ENCODE measurements at regions not wholly inside any gene's neighbourhood (a gene's known extent, or its start where the extent isn't known, plus 50 kb on each side); places are given as distances from the start of the nearest gene placed in this dataset.

GRCh38 chr1:194214735-194215134, 1028.3 kb upstream of the B3GALT2 start:
- TF ChIP-seq, protein P1, sequence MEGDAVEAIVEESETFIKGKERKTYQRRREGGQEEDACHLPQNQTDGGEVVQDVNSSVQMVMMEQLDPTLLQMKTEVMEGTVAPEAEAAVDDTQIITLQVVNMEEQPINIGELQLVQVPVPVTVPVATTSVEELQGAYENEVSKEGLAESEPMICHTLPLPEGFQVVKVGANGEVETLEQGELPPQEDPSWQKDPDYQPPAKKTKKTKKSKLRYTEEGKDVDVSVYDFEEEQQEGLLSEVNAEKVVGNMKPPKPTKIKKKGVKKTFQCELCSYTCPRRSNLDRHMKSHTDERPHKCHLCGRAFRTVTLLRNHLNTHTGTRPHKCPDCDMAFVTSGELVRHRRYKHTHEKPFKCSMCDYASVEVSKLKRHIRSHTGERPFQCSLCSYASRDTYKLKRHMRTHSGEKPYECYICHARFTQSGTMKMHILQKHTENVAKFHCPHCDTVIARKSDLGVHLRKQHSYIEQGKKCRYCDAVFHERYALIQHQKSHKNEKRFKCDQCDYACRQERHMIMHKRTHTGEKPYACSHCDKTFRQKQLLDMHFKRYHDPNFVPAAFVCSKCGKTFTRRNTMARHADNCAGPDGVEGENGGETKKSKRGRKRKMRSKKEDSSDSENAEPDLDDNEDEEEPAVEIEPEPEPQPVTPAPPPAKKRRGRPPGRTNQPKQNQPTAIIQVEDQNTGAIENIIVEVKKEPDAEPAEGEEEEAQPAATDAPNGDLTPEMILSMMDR (IDR thresholded peaks at IDR 0.05), result no peak
- no peak for TF ChIP-seq POLR2A (IDR thresholded peaks at IDR 0.05)
- TF ChIP-seq EP300 (IDR thresholded peaks at IDR 0.05), result no peak
- Histone ChIP-seq H3K4me1 (no peaks in the 10 kb centered on the region), H3K9me3 (no peaks in the 10 kb centered on the region), H3K27me3 (no peaks in the 10 kb centered on the region), H3K36me3 (no peaks in the 10 kb centered on the region), H3K4me3 (no peak overlapping the region), H3K27ac (no peak overlapping the region)
- DNase-seq (ENCODE audit: low spot score in 2 of 2), result no peak
- WGBS, 2 donors, result 92 to 94% methylated on average over 3 of the region's 3 CpGs

- H3K9me3 ChIP-seq, result no peaks in the 10 kb centered on the region
- DNase-seq (ENCODE audit: low spot score in 2 of 2), result no peak
- no peaks in the 10 kb centered on the region for H3K27me3 ChIP-seq
- H3K27ac ChIP-seq, result no peak overlapping the region
- no peaks in the 10 kb centered on the region for H3K4me1 ChIP-seq
- H3K4me3 ChIP-seq, result no peak overlapping the region
- TF ChIP-seq POLR2A (IDR thresholded peaks at IDR 0.05), result no peak
- TF ChIP-seq, protein P1 (IDR thresholded peaks at IDR 0.05), result no peak
- TF ChIP-seq EP300 (IDR thresholded peaks at IDR 0.05), result no peak
- H3K36me3 ChIP-seq, result no peaks in the 10 kb centered on the region
These were observed 1023.5 kb upstream of the B3GALT2 start for GRCh38 chr1:194209920-194210319.

GRCh38 chr1:194208674-194209073, 1022.3 kb upstream of the B3GALT2 start:
- H3K27ac ChIP-seq, result no peak overlapping the region
- no peaks in the 10 kb centered on the region for H3K9me3 ChIP-seq
- no peaks in the 10 kb centered on the region for H3K27me3 ChIP-seq
- H3K4me3 ChIP-seq, result no peak overlapping the region
- TF ChIP-seq, protein P1 (IDR thresholded peaks at IDR 0.05), result no peak
- no peak for TF ChIP-seq EP300 (IDR thresholded peaks at IDR 0.05)
- TF ChIP-seq POLR2A (IDR thresholded peaks at IDR 0.05), result no peak
- H3K4me1 ChIP-seq, result no peaks in the 10 kb centered on the region
- WGBS, 2 donors, result 91 to 92% methylated on average over 1 of the region's 1 CpG
- H3K36me3 ChIP-seq, result no peaks in the 10 kb centered on the region
- no peak for DNase-seq (ENCODE audit: low spot score in 2 of 2)

- no peaks in the 10 kb centered on the region for H3K36me3 ChIP-seq
- 92 to 93% methylated on average over 4 of the region's 4 CpGs for WGBS, 2 donors
These were observed 1010.1 kb upstream of the B3GALT2 start for GRCh38 chr1:194196562-194196961.

DNA sequence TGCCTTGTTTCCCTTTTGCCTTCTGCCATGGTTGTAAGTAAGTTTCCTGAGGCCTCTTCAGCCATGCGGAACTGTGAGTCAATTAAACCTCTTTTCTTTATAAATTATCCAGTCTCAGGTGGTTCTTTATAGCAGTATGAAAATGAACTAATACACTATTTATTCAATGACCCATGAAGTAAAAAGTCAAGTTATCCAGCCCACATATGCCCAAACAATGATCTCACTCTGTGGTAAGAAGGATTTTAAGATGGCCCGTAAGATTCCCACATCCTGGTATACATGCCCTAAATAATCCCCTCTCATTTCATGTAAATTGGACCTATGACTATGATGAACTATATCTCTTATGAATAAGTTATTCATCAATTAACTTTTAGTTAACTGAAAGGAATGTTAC, 1008.3 kb upstream of the B3GALT2 start:
- DNase-seq (ENCODE audit: low spot score in 2 of 2), result no peak
- 85 to 91% methylated on average over 2 of the region's 2 CpGs for whole genome bisulfite sequencing, 2 donors
- no peaks in the 10 kb centered on the region for H3K36me3 ChIP-seq

More at GRCh38 chr1:194196562-194196961, 1010.1 kb upstream of the B3GALT2 start:
- DNase-seq (ENCODE audit: low spot score in 2 of 2), result no peak
- Histone ChIP-seq H3K4me1 (no peaks in the 10 kb centered on the region), H3K27ac (no peak overlapping the region), H3K4me3 (no peak overlapping the region), H3K27me3 (no peaks in the 10 kb centered on the region), H3K9me3 (no peaks in the 10 kb centered on the region)
- TF ChIP-seq, protein P1 (IDR thresholded peaks at IDR 0.05), result no peak
- TF ChIP-seq EP300 (IDR thresholded peaks at IDR 0.05), result no peak
- no peak for TF ChIP-seq POLR2A (IDR thresholded peaks at IDR 0.05)

More for the DNA sequence above, 1008.3 kb upstream of the B3GALT2 start:
- TF ChIP-seq EP300 (IDR thresholded peaks at IDR 0.05) (no peak), POLR2A (IDR thresholded peaks at IDR 0.05) (no peak)
- TF ChIP-seq, protein P1 (IDR thresholded peaks at IDR 0.05), result no peak
- Histone ChIP-seq H3K9me3 (peaks cover 0 to 3% (median 0%) of the 10 kb centered on the region in 4 donors), H3K4me3 (no peak overlapping the region), H3K27me3 (no peaks in the 10 kb centered on the region), H3K27ac (no peak overlapping the region), H3K4me1 (no peaks in the 10 kb centered on the region)
